ENCODE measurements at regions not wholly inside any gene's neighbourhood (a gene's known extent, or its start where the extent isn't known, plus 50 kb on each side); places are given as distances from the start of the nearest gene placed in this dataset.

DNA sequence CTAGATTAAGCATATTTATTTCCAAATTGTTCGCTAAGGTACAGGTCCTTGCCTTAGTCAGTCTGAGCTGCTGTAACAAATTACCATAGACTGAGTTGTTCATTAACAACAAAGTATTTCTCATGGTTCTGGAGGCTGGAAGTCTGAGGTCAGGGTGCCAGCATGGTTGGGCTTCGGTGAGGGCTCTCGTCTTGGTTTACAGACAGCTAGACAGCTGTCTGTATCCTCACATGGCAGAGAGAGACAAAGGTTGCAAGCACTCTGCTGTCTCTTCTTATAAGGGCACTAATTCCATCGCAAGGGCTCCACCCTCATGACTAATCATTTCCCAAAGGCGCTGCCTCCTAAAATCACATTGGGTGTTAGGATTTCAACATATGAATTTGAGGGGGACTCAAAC is 115.3 kb upstream of the GMDS start (continued):
- no peak for TF ChIP-seq ZNF20 (CRISPR knock-in tag; IDR thresholded peaks at IDR 0.05)
- TF ChIP-seq, protein P1, sequence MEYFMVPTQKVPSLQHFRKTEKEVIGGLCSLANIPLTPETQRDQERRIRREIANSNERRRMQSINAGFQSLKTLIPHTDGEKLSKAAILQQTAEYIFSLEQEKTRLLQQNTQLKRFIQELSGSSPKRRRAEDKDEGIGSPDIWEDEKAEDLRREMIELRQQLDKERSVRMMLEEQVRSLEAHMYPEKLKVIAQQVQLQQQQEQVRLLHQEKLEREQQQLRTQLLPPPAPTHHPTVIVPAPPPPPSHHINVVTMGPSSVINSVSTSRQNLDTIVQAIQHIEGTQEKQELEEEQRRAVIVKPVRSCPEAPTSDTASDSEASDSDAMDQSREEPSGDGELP (IDR thresholded peaks at IDR 0.05; ENCODE audit: borderline replicate concordance, low read depth), result no peak
- no peak for TF ChIP-seq FOXA1 (IDR thresholded peaks at IDR 0.05)
- TF ChIP-seq FOXA1 (CRISPR knock-in tag; IDR thresholded peaks at IDR 0.05), result no peak

- no peak overlapping the region for H3K4me2 ChIP-seq (ENCODE audit: low read depth, low read length)
- no peaks in the 10 kb centered on the region for H3K9me3 ChIP-seq (ENCODE audit: low read length)
- no peak for DNase-seq (ENCODE audit: low spot score)
- intact Hi-C loops (cut with micrococcal nuclease; ENCODE audit: unreplicated experiment) (no loop called here), in situ Hi-C loops (cut with HindIII; ENCODE audit: extremely low pct_ligation_motif_present, low pct_unique_long_range_greater_than_20kb) (no loop called here)
- H3K9ac ChIP-seq (ENCODE audit: insufficient read depth, low read depth, low read length), result no peak overlapping the region
- BruUV-seq (replicated peaks), result no TSS peak
- H3K27ac ChIP-seq (ENCODE audit: extremely low read length, insufficient read depth, low read length), result no peak overlapping the region
- H3K4me1 ChIP-seq (ENCODE audit: insufficient read depth, low read length), result no peaks in the 10 kb centered on the region
- ChIA-PET CTCF (ENCODE audit: low intra/inter-chr PET ratio, low total read pairs) (no interaction called here), POLR2A (no interaction called here)
- H3K27me3 ChIP-seq (ENCODE audit: control insufficient read depth in 1 of 2, insufficient read depth in 2 of 2, low read length in 2 of 2), result no peaks in the 10 kb centered on the region
- no peak overlapping the region for H3K4me3 ChIP-seq (replicated peaks in 1 of 3; ENCODE audit: insufficient read depth in 1 of 3, low read depth in 2 of 3, low read length in 3 of 3)
- WGBS (ENCODE audit: low lambda C conversion rate), result 91% methylated on average over 4 of the region's 5 CpGs
- ATAC-seq, result no peak
- no peak for TF ChIP-seq STAT5B (CRISPR knock-in tag; IDR thresholded peaks at IDR 0.05)
- no peak for TF ChIP-seq ZNF646 (CRISPR knock-in tag; IDR thresholded peaks at IDR 0.05)
- no peak for TF ChIP-seq FOXA1 (IDR thresholded peaks at IDR 0.05)
- no peak for TF ChIP-seq FOXA1 (CRISPR knock-in tag; IDR thresholded peaks at IDR 0.05)
- no peak for TF ChIP-seq GATAD2A (CRISPR knock-in tag; IDR thresholded peaks at IDR 0.05)
- no peak for TF ChIP-seq ZNF615 (CRISPR knock-in tag; IDR thresholded peaks at IDR 0.05; ENCODE audit: borderline replicate concordance)
- no peak for TF ChIP-seq KAT7 (CRISPR knock-in tag; IDR thresholded peaks at IDR 0.05; ENCODE audit: borderline replicate concordance)
- TF ChIP-seq YEATS2 (CRISPR knock-in tag; IDR thresholded peaks at IDR 0.05; ENCODE audit: borderline replicate concordance), result no peak
- TF ChIP-seq ZNF784 (CRISPR knock-in tag; IDR thresholded peaks at IDR 0.05; ENCODE audit: borderline replicate concordance), result no peak
- TF ChIP-seq, protein P2, sequence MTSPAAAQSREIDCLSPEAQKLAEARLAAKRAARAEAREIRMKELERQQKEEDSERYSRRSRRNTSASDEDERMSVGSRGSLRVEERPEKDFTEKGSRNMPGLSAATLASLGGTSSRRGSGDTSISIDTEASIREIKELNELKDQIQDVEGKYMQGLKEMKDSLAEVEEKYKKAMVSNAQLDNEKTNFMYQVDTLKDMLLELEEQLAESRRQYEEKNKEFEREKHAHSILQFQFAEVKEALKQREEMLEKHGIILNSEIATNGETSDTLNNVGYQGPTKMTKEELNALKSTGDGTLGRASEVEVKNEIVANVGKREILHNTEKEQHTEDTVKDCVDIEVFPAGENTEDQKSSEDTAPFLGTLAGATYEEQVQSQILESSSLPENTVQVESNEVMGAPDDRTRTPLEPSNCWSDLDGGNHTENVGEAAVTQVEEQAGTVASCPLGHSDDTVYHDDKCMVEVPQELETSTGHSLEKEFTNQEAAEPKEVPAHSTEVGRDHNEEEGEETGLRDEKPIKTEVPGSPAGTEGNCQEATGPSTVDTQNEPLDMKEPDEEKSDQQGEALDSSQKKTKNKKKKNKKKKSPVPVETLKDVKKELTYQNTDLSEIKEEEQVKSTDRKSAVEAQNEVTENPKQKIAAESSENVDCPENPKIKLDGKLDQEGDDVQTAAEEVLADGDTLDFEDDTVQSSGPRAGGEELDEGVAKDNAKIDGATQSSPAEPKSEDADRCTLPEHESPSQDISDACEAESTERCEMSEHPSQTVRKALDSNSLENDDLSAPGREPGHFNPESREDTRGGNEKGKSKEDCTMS (CRISPR knock-in tag; conservative IDR thresholded peaks at IDR 0.05), result no peak
- TF ChIP-seq NFKBIZ (CRISPR knock-in tag; IDR thresholded peaks at IDR 0.05), result no peak
- H4K20me1 ChIP-seq (ENCODE audit: insufficient read depth, low read length), result no peaks in the 10 kb centered on the region
- FAIRE-seq, result no peak
- H3K36me3 ChIP-seq (replicated peaks in 1 of 2; ENCODE audit: control insufficient read depth in 1 of 2, insufficient read depth in 2 of 2, low read length in 2 of 2), result no peaks in the 10 kb centered on the region; a peak in 2 of 5 replicates
- H3K79me2 ChIP-seq (ENCODE audit: insufficient read depth, low read length), result no peaks in the 10 kb centered on the region
- no peak overlapping the region for H2AFZ ChIP-seq (ENCODE audit: low read length)
These were observed 114.7 kb upstream of the GMDS start for GRCh38 chr6:2360126-2360525.
